Activated CD8-positive, alpha-beta memory T cell treated with anti-CD3 and anti-CD28 coated beads, Interleukin-2, amount 10 ng/mL, durations not matched to agents 7 days and 5 days (primary cell): ENCODE measurements at regions not wholly inside any gene's neighbourhood (a gene's known extent, or its start where the extent isn't known, plus 50 kb on each side); places are given as distances from the start of the nearest gene placed in this dataset.

Experiments
- ATAC-seq: fragments of 150-1000 bp; cut with Tn5 transposase; one replicate; pipeline ENCODE4 v1.10.0; 2021; ENCODE audit warnings: moderate library complexity
- CTCF ChIA-PET: fragments of 350-600 bp; sonication (Branson Sonifier 250); formaldehyde crosslinking; loops from one replicate; lab custom pipeline; 2021; ENCODE audit warnings: antibody characterized with exemption; lab: Charles Lee
- DNase-seq: peaks from one replicate; pipeline ENCODE4 v3.0.0-alpha.2; 2020
- H3K27ac Mint-ChIP-seq: one replicate; pipeline ENCODE4 v1.8.0; 2021; ENCODE audit warnings: mild to moderate bottlenecking, mixed read lengths
- H3K27me3 Mint-ChIP-seq: one replicate; pipeline ENCODE4 v1.8.0; 2021; ENCODE audit warnings: mixed read lengths
- H3K36me3 Mint-ChIP-seq: one replicate; pipeline ENCODE4 v1.8.0; 2021; ENCODE audit warnings: mild to moderate bottlenecking, mixed read lengths
- H3K4me1 Mint-ChIP-seq: one replicate; pipeline ENCODE4 v1.8.0; 2021; ENCODE audit warnings: mixed read lengths
- H3K4me3 Mint-ChIP-seq: one replicate; pipeline ENCODE4 v1.8.0; 2021; ENCODE audit warnings: mild to moderate bottlenecking, moderate library complexity, mixed read lengths
- H3K9me3 Mint-ChIP-seq: one replicate; pipeline ENCODE4 v1.8.0; 2022; ENCODE audit warnings: low read depth, mixed read lengths

DNA sequence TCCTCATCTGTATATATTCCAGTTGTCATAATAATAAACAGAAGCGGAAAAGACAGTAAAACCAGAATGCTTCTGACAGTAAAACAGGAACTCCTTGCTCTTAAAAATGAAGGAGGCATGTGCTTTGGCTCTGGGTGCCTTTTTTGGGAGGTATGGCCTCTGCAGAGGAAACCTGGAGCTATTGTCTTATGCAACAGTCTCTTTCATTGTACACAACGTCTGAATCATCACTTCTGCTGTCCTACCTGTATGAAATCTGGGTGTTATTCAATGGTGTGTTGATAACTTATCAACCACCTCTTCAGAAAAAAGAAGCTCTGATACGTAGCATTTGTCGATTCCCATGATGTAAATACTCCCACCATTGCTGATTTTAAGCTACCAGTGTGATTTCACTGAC lies 64.8 kb downstream of the CDCA7 start:
- Mint-ChIP-seq H3K27me3 (peaks cover 39% of the 10 kb centered on the region), H3K36me3 (no peaks in the 10 kb centered on the region), H3K9me3 (no peaks in the 10 kb centered on the region), H3K4me3 (no peak overlapping the region), H3K4me1 (no peaks in the 10 kb centered on the region), H3K27ac (no peak overlapping the region)
- DNase-seq (no peak), ATAC-seq (no peak)
- CTCF ChIA-PET = no interaction called here

GRCh38 chr2:173424886-173425285 lies 70.2 kb downstream of the CDCA7 start:
- Mint-ChIP-seq H3K4me3 (no peak overlapping the region), H3K27ac (no peak overlapping the region), H3K36me3 (no peaks in the 10 kb centered on the region), H3K9me3 (no peaks in the 10 kb centered on the region), H3K27me3 (peaks cover 22% of the 10 kb centered on the region), H3K4me1 (no peaks in the 10 kb centered on the region)
- ATAC-seq (no peak), DNase-seq (no peak)
- CTCF ChIA-PET = no interaction called here

DNA sequence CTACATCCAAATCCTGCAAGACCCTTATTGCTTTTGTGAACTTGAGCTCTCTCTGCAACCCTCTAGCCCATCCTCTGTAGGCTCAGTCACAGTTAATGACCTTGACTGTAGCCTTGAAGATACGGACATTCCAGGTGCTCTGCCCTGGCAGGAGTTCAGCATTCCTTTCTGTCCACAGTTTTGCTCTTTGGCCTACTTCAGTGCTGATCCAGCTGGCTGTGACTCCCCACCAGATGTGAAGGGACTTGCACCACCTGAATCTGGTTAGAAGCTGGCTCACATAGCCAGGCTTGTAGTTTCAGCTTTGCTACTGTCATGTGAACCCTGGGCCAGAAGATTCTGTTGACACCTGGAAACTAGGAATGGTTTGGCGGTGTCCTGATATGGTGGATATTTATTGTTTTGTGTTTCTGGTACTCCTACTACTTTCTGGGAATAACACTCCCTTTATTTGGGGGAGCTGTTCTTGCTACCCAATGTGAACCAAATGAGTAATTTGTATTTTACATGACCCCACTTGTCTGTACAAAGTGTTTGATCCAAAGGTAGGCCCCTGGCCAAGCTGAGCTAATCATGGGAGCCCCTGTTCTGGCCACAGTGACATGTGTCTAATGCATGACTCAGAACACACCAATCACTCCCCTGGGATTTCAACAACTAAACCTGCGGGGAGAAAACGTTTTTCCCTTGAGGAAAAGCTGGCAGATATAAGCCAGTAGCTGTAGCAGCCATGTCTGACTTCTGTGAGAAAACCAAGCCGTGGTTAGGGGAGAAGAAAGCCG lies 73.4 kb downstream of the CDCA7 start:
- H3K27ac Mint-ChIP-seq = no peak overlapping the region
- H3K9me3 Mint-ChIP-seq = no peaks in the 10 kb centered on the region
- peaks cover 26% of the 10 kb centered on the region for H3K27me3 Mint-ChIP-seq
- ATAC-seq = no peak
- no peaks in the 10 kb centered on the region for H3K4me1 Mint-ChIP-seq
- H3K4me3 Mint-ChIP-seq = no peak overlapping the region
- no peak for DNase-seq
- H3K36me3 Mint-ChIP-seq = no peaks in the 10 kb centered on the region
- CTCF ChIA-PET = interaction anchor here (0.8 kb wide), 1 partner anchor 16 kb away, joined by 3 read pairs; no protein-coding TSS in a partner anchor

- H3K9me3 Mint-ChIP-seq = no peaks in the 10 kb centered on the region
- CTCF ChIA-PET = no interaction called here
- peaks cover 43% of the 10 kb centered on the region for H3K27me3 Mint-ChIP-seq
- H3K4me3 Mint-ChIP-seq = no peak overlapping the region
- H3K36me3 Mint-ChIP-seq = no peaks in the 10 kb centered on the region
- ATAC-seq (no peak), DNase-seq (no peak)
- no peak overlapping the region for H3K27ac Mint-ChIP-seq
- peaks cover 2% of the 10 kb centered on the region for H3K4me1 Mint-ChIP-seq
These were observed 76.5 kb downstream of the CDCA7 start for GRCh38 chr2:173431191-173431590.

DNA sequence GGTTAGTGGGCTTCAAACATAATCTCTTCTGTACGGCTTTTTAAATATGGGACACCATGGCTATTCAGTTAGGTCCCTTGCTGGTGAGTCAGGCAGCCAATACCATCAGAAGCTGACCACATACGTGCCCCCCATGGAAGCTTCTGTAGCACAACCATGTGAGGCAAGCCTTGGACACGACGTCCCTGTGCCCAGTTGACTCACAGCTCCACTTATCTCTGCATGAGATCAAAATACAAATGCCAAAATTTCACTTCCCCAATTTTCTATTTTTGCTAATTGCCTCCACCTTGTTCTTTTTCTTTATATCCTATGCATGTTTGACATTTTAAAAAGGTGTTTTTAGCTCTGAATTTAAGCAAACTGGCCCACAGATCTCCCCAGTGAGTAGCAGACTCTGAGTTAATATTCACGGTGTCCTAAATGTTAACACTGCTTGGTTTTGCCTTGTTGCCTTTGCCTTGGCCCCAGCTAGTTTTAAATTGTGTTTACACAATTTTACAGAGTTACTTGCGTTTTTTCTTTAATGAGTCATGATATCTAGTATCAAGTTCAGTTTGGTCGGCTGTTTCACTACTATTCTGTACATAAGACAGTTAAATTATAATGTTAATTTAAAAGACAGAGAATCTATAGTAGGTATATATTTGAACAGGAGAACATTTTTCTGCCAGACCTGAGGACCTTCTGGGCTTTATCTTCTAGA lies 77.5 kb downstream of the CDCA7 start:
- Mint-ChIP-seq H3K36me3 (no peaks in the 10 kb centered on the region), H3K4me1 (peaks cover 2% of the 10 kb centered on the region), H3K27ac (no peak overlapping the region), H3K9me3 (no peaks in the 10 kb centered on the region), H3K27me3 (peaks cover 43% of the 10 kb centered on the region), H3K4me3 (no peak overlapping the region)
- ATAC-seq (no peak), DNase-seq (no peak)
- CTCF ChIA-PET = no interaction called here

DNA sequence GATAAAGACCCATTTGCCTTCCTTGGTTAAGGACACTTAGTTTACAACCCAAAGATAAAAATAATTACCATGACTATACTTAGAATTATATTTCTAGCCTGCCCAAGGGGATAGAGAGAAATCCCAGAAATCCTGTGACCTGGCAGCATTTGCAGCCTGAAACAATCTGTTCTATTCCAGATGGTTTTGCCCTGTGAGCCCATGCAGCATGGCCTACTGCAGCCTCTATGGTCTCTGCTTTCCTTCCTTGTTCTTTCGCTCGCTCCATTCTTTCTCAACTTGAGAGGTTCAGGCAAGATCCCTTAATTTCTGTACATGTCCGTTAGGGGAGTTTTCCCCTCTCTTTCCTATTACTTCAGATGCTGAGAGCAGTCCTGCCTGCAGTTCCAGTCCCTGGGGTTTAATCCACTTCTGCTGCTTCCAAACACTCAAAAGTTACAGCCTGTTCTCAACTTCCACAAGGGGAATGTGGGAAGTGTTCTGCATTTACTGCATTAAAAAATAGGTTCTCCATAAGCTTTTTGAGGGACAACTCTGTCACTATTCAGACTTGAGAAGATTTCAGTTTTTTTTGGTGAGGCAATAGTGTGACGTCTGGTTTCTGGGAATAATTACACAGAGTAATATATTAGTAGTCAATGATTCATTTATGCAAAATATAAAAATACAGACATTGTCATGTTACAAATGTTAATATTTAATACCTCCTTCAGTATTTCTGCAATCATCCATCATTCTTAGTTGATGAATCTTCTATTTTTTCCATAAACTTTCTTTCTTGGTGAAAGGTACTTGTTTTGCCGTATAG lies 80.3 kb downstream of the CDCA7 start:
- no peaks in the 10 kb centered on the region for H3K36me3 Mint-ChIP-seq
- no peak overlapping the region for H3K4me3 Mint-ChIP-seq
- CTCF ChIA-PET = no interaction called here
- H3K27ac Mint-ChIP-seq = no peak overlapping the region
- DNase-seq (no peak), ATAC-seq (no peak)
- peaks cover 2% of the 10 kb centered on the region for H3K4me1 Mint-ChIP-seq
- peaks cover 39% of the 10 kb centered on the region for H3K27me3 Mint-ChIP-seq
- H3K9me3 Mint-ChIP-seq = no peaks in the 10 kb centered on the region

GRCh38 chr2:173435574-173435973 lies 80.9 kb downstream of the CDCA7 start:
- Mint-ChIP-seq H3K36me3 (no peaks in the 10 kb centered on the region), H3K27me3 (peaks cover 33% of the 10 kb centered on the region), H3K27ac (no peak overlapping the region), H3K4me1 (peaks cover 2% of the 10 kb centered on the region), H3K9me3 (no peaks in the 10 kb centered on the region), H3K4me3 (no peak overlapping the region)
- no peak for ATAC-seq
- CTCF ChIA-PET = no interaction called here
- no peak for DNase-seq

GRCh38 chr2:173436088-173436487 lies 81.4 kb downstream of the CDCA7 start:
- no peak for DNase-seq
- Mint-ChIP-seq H3K4me1 (peaks cover 2% of the 10 kb centered on the region), H3K27ac (no peak overlapping the region), H3K27me3 (peaks cover 30% of the 10 kb centered on the region), H3K36me3 (no peaks in the 10 kb centered on the region), H3K4me3 (no peak overlapping the region), H3K9me3 (no peaks in the 10 kb centered on the region)
- CTCF ChIA-PET = no interaction called here
- no peak for ATAC-seq

DNA sequence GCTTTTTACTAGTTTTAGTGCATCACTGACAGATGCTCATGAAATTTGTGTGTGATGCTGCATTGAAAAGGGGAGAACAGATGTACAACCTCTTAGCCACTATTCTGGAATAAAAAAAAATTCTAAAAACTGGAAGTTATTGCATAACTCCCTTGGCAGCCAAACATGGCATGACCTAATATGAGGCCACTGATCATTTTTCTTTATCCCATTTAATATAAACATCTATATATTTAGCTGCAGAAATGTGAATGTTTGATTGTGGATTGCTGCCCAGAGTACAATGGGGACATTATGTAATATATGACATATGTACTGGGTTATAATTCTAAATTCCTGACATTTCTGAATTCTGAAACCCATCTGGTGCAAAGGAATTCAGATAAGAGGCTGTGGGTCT lies 86.5 kb downstream of the CDCA7 start:
- Mint-ChIP-seq H3K9me3 (no peaks in the 10 kb centered on the region), H3K4me3 (no peak overlapping the region), H3K36me3 (no peaks in the 10 kb centered on the region), H3K27me3 (peaks cover 10% of the 10 kb centered on the region), H3K27ac (no peak overlapping the region), H3K4me1 (no peaks in the 10 kb centered on the region)
- CTCF ChIA-PET = no interaction called here
- no peak for ATAC-seq
- no peak for DNase-seq

DNA sequence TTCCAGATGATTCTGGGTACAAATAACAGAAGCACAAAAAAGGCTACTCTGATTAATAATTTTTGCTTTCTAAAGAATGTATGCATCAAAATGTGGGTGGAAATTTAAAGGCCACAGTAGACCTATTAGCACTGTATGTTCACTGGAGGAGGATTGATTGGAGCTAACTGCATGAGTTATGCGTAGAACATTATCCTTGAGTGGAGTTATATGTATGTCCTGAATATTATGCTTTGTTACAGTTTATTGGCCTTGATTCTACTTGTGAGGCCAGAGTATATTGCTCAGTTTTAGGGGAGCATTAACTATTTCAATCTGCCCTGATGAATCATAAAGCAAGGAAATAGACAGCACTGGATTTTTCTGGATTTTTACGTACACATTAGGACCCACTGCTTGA lies 87.9 kb downstream of the CDCA7 start:
- Mint-ChIP-seq H3K4me3 (no peak overlapping the region), H3K27ac (no peak overlapping the region)
- ATAC-seq = no peak

DNA sequence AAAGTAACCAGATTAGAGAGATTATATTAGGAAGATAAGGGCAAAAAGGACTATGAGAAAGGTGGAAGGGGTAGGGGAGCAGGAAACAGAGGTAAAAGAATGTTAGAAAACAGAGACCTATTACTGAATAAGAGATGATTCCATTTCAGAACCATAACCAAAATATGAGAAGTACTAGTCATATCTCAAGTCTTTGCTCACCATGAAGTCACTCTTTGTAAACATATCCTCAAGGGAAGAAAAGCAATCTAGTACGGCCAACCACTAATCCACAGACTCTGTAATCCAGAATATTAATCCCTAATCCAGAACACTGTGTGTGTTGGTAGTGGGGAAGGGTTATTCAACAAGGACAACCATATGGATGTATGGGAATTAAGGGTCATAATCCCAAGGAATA lies 92.0 kb downstream of the CDCA7 start:
- no peaks in the 10 kb centered on the region for H3K9me3 Mint-ChIP-seq
- CTCF ChIA-PET = no interaction called here
- no peak overlapping the region for H3K4me3 Mint-ChIP-seq
- no peak overlapping the region for H3K27ac Mint-ChIP-seq
- peaks cover 21% of the 10 kb centered on the region for H3K27me3 Mint-ChIP-seq
- DNase-seq (no peak), ATAC-seq (no peak)
- H3K4me1 Mint-ChIP-seq = peaks cover 15% of the 10 kb centered on the region
- H3K36me3 Mint-ChIP-seq = no peaks in the 10 kb centered on the region

More for the DNA sequence above, 87.9 kb downstream of the CDCA7 start:
- CTCF ChIA-PET = no interaction called here
- Mint-ChIP-seq H3K36me3 (no peaks in the 10 kb centered on the region), H3K27me3 (peaks cover 11% of the 10 kb centered on the region), H3K4me1 (no peaks in the 10 kb centered on the region), H3K9me3 (no peaks in the 10 kb centered on the region)
- no peak for DNase-seq

DNA sequence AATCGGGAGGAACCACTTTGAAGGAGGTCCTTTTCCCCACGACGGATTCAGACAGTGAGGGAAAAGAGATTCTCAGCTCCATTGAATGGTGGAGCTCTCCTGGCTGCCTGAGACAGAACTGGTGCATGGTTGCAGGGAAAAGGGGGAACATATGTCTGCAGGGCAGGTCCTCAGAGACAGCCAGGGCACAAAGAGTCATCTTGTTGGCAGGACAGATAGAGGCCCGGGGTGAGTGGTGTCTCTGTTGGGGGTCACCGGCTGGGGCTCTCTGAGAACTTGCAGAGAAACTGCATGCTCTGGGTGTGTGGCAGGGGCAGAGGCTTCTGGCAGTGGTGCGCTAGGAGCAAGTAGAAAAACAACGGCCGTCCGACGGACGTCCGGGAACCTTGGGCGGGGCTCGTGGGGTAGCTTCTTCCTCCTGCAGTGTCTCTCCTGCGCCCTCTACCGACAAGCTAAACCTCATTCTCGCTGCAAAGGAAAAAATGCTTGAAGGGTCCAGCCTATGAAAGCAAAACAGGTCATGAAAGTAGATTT lies 94.3 kb downstream of the CDCA7 start:
- Mint-ChIP-seq H3K27ac (peak overlapping the region; percentile 70), H3K4me1 (peaks cover 15% of the 10 kb centered on the region), H3K9me3 (no peaks in the 10 kb centered on the region), H3K27me3 (peaks cover 35% of the 10 kb centered on the region), H3K4me3 (peak overlapping the region; percentile 53), H3K36me3 (no peaks in the 10 kb centered on the region)
- ATAC-seq (peak; percentile 79), DNase-seq (peak; percentile 84)
- CTCF ChIA-PET = interaction anchor here (0.7 to 2.1 kb wide), 6 partner anchors 10 to 516 kb away, joined by 3 to 12 read pairs (median 8); no protein-coding TSS in a partner anchor

- no peaks in the 10 kb centered on the region for H3K9me3 Mint-ChIP-seq
- DNase-seq (no peak), ATAC-seq (no peak)
- H3K4me3 Mint-ChIP-seq = no peak overlapping the region
- no peak overlapping the region for H3K27ac Mint-ChIP-seq
- H3K4me1 Mint-ChIP-seq = peaks cover 15% of the 10 kb centered on the region
- H3K27me3 Mint-ChIP-seq = peaks cover 31% of the 10 kb centered on the region
- CTCF ChIA-PET = no interaction called here
- no peaks in the 10 kb centered on the region for H3K36me3 Mint-ChIP-seq
These were observed 96.4 kb downstream of the CDCA7 start for GRCh38 chr2:173451118-173451517.
